T-helper 9 cell (primary cell): ENCODE measurements at regions not wholly inside any gene's neighbourhood (a gene's known extent, or its start where the extent isn't known, plus 50 kb on each side); places are given as distances from the start of the nearest gene placed in this dataset.

Experiments
- DNase-seq: peaks from one replicate; pipeline ENCODE4 v3.0.0-alpha.2; 2020

- no peak for DNase-seq
Measured at GRCh38 chr15:62756995-62757360, 285.6 kb upstream of the TPM1 start.

- DNase-seq, result no peak
Measured at GRCh38 chr15:62757535-62757934, 285.0 kb upstream of the TPM1 start.

GRCh38 chr15:62758126-62758951 is 284.2 kb upstream of the TPM1 start:
- DNase-seq, result no peak

GRCh38 chr15:62758952-62759349 is 283.6 kb upstream of the TPM1 start:
- no peak for DNase-seq

GRCh38 chr15:62760538-62760937 is 282.0 kb upstream of the TPM1 start:
- DNase-seq, result no peak

- no peak for DNase-seq
Measured at GRCh38 chr15:62765916-62766315, 276.6 kb upstream of the TPM1 start.

GRCh38 chr15:62766599-62766998 is 275.9 kb upstream of the TPM1 start:
- no peak for DNase-seq

- no peak for DNase-seq
Measured at GRCh38 chr15:62769604-62770003, 272.9 kb upstream of the TPM1 start.

- DNase-seq, result no peak
Measured at GRCh38 chr15:62770111-62770660, 272.4 kb upstream of the TPM1 start.

- no peak for DNase-seq
Measured at GRCh38 chr15:62770752-62771151, 271.8 kb upstream of the TPM1 start.

- DNase-seq, result no peak
Measured at GRCh38 chr15:62771234-62771633, 271.3 kb upstream of the TPM1 start.

- no peak for DNase-seq
Measured at GRCh38 chr15:62773369-62774165, 269.0 kb upstream of the TPM1 start.

GRCh38 chr15:62775932-62776331 is 266.6 kb upstream of the TPM1 start:
- no peak for DNase-seq

- no peak for DNase-seq
Measured at GRCh38 chr15:62777671-62778070, 264.9 kb upstream of the TPM1 start.

GRCh38 chr15:62779036-62779770 is 263.3 kb upstream of the TPM1 start:
- no peak for DNase-seq

GRCh38 chr15:62779899-62780298 is 262.6 kb upstream of the TPM1 start:
- no peak for DNase-seq

GRCh38 chr15:62781081-62781497 is 261.5 kb upstream of the TPM1 start:
- no peak for DNase-seq

- no peak for DNase-seq
Measured at GRCh38 chr15:62782071-62782841, 260.3 kb upstream of the TPM1 start.

GRCh38 chr15:62782896-62783295 is 259.7 kb upstream of the TPM1 start:
- no peak for DNase-seq

GRCh38 chr15:62783303-62783957 is 259.1 kb upstream of the TPM1 start:
- no peak for DNase-seq
